GM18519 (cell line): ENCODE measurements at regions not wholly inside any gene's neighbourhood (a gene's known extent, or its start where the extent isn't known, plus 50 kb on each side); places are given as distances from the start of the nearest gene placed in this dataset.
"Not testable (repeated sequence)": the region's sequence is repeated elsewhere in the genome, so short reads cannot be mapped to it uniquely, and the experiment has no call there.

Source experiments
- ATAC-seq: cut with Tn5 transposase; IDR thresholded peaks from one replicate; pipeline ENCODE4 v1.9.1; 2021; ENCODE audit warnings: mild to moderate bottlenecking, moderate library complexity; ENCODE audit not compliant: unreplicated experiment, low FRiP score

DNA sequence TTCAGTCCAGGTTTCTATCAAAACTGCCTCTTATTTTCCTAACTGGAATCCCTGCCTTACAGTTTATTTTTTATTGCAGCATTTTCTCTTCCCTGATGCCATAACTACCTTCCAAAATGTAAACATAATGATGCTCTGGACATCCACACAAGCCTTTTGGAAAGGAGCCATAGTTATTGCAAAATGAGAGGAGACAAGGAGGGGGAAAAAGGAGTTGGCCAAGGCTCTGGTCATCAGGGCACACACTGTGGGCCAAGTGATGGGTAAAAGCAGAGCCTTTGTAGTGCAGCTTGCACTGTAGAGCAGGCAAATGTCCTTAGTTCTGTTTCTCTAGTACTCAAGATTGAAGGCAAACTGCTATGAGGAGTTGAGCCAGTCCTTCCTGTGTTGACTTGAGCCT is 289.3 kb upstream of the MTPN start:
- ATAC-seq, result no peak

DNA sequence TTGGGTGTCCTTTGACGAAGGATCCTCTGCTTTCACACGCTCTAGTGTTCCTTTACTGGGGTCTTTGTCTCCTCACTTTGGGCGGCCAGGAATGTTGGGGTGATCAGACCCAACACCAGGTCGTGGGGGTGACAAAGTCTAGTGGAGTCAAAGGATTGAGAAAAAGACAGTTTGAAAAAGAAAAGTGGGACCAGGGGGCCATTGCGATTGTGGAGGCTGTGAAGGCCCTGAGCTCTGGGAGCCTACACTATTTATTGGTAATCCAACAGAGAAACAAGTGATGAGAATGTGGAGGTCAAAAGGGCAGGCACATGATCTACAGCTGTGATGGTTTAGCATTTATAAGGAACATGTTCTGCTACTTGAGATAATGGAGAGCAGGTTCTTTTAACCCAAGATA is 287.1 kb upstream of the MTPN start:
- ATAC-seq, result not testable (repeated sequence)

- ATAC-seq, result not testable (repeated sequence)
Observed at GRCh38 chr7:136263112-136263860, 286.1 kb upstream of the MTPN start.

- ATAC-seq, result not testable (repeated sequence)
Observed at GRCh38 chr7:136260591-136260990, 283.4 kb upstream of the MTPN start.

DNA sequence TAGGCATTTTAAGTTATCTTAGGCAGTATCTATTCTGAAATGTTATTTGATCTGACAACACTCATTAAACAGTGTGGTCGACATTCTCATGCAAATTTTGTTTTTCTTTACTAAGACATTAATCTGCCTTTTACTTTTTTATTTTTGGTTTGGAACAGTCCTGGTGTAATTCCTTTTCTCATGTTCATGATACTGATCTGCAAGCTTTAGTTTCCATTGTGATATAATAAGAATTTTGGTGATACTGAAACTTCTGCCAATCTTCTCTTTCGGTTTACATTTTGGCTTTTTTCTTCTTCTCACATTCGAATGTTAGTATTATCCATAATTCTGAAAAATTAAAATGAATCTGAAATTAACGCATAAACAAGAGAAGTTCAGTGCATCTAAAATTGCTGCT is 281.9 kb upstream of the MTPN start:
- no peak for ATAC-seq

GRCh38 chr7:136256491-136256890 is 279.3 kb upstream of the MTPN start:
- ATAC-seq, result no peak

DNA sequence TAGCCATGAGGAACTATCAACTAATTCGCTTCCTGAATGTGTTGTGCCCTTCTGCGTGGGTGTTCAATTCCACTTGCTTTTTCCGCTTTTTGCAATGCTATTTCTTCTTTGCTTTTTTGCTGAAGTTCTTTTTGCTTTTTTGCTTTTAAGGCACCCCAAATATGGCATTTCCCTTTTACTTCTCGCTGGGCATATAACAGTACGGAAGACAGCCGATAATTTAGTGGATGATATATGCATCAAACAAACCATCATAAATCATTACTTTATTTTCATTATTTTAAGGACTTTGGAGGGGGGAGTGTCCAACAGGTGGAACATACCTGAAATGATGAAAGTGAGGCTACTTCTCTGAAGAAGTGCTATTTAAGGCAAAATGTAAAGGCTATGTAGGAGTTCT is 277.0 kb upstream of the MTPN start:
- no peak for ATAC-seq

DNA sequence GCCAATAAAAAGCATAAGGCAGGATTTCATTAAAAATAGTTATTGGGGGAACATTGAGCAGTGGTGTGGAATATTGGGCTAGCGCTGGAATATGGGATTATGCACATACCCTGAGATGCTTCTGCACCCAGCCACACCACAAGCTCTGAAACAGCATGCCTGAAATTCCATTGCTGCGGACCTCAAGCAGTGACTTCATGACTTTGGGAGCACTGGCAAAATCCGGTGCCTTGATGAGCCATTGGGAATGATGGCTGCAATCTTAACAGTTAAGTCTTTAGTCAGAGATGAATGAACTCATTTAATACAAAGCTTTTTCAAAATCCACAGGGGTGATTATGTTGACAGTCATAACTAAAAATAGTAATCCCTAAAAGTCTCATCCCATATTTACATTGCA is 274.7 kb upstream of the MTPN start:
- ATAC-seq, result no peak

GRCh38 chr7:136247211-136247610 is 270.1 kb upstream of the MTPN start:
- no peak for ATAC-seq

DNA sequence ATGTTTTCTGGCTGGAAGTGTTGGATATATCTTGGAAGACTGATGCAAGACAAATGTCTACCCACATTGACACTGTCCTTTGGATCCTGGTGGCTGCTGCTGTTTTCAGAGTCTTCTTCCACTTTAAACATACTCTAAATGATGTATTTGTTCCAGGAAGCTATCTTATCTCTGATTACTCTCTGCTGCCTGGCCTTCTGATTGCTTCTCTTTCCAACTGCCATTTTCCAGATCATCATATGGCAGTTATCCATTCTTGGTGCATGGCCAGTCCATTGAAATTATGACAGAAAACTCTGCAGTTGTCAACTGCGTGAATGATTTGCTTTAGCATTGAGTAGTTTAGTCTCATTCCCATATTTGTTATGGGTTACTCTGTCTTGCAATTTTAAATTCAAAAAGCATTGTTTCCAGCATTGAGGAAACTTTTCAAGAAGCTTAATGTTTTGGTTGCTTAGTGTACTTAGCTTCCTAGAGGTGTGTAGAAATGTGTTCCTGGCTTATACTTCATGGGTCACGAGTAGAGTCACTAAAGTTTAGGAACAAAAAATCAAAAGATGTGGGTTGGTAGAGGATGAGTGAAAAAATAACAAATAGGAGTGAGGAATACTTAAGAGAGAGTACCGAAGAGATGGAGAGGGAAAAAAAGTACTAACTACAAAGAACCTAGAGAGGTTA is 268.3 kb upstream of the MTPN start:
- no peak for ATAC-seq

GRCh38 chr7:136234040-136234439 is 256.9 kb upstream of the MTPN start:
- no peak for ATAC-seq

DNA sequence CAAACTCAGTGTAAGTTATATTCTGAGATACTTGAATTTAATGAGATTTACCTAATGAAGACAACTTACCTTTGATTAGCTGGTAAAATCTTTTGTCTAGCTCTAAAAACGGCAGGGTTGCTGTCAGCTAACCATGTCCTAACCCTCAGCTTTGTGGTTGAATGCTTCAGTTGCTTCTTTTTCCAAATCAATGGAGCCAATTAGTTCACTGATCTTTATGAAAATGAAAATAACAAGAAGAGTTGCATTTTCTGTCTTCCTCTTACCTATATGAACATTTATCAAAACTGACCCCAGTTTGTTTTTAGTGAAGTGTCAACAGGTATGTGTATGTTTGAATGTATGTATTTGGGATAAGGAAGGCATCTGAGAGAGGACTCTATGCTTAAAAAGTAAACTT is 253.1 kb upstream of the MTPN start:
- no peak for ATAC-seq

- no peak for ATAC-seq
Observed at GRCh38 chr7:136229790-136230189, 252.6 kb upstream of the MTPN start.

DNA sequence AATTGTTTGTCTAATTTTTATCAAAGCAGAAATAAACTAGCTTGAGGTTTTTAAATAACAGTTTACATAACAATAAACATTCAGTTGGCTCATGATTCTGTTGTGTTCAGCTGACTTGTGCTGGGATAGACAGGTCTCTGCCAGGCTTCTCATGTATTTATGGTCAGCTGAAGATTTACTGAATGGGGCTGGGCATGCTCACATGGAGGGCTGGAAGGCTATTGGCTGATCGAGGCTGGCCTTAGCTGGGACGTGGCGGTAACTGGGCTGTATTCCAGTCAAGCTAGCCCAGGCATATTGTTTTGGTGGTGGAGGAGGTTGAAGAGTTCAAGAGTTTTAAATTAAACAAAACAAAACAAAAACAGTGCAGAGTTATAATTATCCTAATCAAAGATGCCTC is 251.0 kb upstream of the MTPN start:
- ATAC-seq, result no peak

DNA sequence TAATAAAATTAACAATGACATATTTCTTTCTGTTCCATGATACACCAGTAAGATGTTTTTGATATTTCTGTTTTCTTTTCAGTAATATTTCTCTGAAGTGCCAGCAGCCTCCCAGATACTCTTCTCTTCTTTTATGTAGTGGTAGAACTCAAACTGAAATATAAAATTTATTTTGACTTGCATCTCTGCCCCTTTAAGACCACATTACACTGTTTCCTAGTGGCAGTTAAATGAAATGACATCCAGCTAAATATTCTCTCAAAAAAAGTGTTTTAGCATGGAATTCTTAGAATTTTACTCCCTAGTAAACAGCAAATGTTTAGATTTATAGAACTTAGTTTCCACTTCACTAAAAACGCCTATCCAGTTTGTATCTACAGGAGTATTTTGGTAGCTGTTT is 237.2 kb upstream of the MTPN start:
- ATAC-seq, result no peak

DNA sequence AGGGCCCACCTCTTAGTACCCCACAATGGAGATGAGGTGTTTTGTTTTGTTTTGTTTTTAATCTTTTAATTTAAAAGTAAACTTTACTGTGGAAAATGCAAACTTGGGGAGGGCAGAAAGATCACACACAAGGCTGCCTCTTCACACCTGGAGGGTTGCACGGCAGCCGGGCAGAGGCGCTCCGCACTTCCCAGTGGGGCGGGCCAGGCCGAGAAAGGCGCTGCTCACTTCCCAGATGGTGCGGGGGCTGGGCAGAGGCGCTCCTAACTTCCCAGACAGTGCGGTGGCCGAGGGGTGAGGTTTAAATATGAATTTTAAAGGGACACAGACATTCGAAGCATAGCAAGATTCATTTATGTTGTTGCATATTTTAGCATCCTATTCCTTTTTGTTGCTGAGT is 235.9 kb upstream of the MTPN start:
- no peak for ATAC-seq

DNA sequence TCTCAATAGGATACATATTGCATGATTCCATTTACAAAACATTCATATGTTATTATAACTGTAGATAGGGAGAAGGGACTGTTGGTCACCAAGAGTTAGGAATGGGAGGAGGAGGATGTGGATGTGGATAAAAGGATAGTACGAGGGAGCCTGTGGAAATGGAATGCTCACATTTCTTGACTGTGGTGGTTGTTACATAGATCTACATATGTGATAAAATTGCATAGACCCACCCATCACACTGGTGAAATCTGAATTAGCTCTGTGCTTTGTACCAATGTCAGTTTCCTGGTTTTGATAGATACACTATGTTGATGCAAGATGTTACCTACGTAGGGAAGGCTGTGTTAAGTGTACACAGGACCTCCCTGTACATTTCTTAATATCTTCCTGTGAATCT is 233.5 kb upstream of the MTPN start:
- ATAC-seq, result no peak

GRCh38 chr7:136210079-136210478 is 232.9 kb upstream of the MTPN start:
- ATAC-seq, result no peak

- ATAC-seq, result no peak
Observed at GRCh38 chr7:136205956-136206355, 228.8 kb upstream of the MTPN start.

DNA sequence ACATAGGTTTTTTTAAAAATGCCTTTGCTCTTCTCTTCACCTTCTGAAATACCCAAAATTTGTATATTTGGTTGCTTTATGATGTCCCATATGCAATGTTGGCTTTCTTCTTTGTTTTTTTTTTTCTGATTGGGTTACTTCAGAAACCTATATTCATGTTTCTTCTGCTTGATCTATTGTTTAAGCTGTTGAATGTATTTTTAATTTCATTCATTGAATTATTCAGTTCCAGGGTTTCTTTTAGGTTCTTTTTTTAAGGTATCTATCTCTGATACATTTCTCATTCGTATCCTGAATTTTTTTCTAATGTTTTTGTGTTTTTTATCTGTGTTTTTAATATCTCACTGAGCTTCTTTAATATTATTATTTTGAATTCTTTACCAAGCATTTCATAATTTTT is 221.0 kb upstream of the MTPN start:
- no peak for ATAC-seq

- no peak for ATAC-seq
Observed at GRCh38 chr7:136194878-136195277, 217.7 kb upstream of the MTPN start.

GRCh38 chr7:136193940-136194339 is 216.8 kb upstream of the MTPN start:
- no peak for ATAC-seq
